NCI-H128 (cell line): ENCODE measurements at regions not wholly inside any gene's neighbourhood (a gene's known extent, or its start where the extent isn't known, plus 50 kb on each side); places are given as distances from the start of the nearest gene placed in this dataset.
"Not testable (repeated sequence)": the region's sequence is repeated elsewhere in the genome, so short reads cannot be mapped to it uniquely, and the experiment has no call there.

Source experiments
- DNase-seq: peaks from one replicate; lab custom pipeline; 2025; ENCODE audit not compliant: unreplicated experiment; lab: John Stamatoyannopoulos, UW

- no peak for DNase-seq
Measured at GRCh38 chr7:153404124-153404523, 644.6 kb downstream of the ACTR3B start.

DNA sequence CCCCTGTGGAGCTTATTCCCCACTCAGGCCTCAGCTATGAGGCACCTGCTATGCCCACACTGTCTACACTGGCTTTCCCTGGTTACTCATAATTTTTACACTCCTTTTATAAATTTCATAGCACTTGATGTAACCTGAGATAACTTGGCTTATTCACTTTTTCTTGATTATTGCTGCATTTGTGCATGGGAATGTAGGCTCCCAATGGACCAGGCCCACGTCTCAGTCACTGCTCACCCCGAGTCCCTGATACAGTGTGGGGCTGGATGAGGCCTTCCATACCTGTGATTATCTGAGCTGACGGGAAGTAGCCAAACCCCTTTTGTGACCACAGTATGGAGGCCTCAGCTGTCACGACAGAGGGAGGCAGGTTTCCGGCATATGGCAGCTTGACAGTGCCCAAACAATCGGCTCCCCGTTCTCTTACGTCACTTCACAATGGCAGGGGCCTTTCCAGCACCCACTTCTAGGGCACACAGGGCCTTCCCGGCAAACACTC, 645.3 kb downstream of the ACTR3B start:
- DNase-seq: no peak

GRCh38 chr7:153405704-153406485, 646.3 kb upstream of the DPP6 start:
- no peak for DNase-seq

DNA sequence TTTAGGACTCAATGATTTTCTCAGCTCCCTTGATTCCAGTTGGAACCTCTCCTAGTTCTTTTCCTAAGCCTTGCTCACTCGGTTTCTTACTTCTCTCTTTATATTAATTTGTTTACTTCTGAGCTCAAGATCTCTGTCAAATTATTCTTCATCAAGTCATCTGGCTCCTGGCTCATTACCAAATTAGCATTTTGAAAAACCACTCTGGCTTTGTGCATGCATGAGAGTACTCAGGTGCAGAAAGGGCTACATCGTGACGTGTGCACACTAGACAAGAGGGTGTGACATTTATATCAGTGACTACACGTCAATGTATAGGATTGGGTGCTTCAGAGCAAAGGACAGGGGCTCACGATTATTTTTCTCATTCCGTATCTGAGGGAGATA, 645.7 kb upstream of the DPP6 start:
- no peak for DNase-seq

DNA sequence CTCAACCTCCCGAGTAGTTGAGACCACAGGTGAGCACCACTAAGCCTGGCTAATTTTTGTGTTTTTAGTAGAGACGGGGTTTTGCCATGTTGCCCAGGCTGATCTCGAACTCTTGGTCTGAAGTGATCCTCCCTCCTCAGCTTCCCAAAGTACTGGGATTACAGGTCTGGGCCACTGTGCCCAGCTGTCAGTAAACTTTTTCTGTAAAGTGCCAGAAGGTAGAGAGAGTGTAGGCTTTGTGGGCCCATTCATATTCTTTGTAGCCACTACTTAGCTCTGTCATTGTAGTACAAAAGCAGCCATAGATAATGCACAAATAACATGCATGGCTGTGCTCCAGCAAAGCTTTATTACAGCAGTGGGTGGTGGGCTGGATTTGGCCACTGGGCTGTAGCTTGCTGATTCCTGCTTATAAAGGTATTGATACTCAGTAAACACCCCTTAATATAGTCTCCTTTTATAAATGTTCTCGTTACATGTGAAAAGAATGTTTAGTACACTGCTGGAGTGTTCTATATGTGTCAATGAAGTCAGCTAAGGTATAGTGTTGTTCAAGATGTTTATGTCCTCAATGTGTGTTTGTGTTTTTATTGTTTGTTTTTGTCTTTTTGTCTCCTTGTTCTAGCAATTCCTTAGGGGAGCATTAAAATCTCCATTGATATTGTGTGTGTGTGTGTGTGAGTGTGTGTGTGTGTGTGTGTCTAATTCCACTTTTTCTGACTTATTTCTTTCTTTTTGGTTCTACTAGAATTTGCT, 644.7 kb upstream of the DPP6 start:
- DNase-seq: no peak

DNA sequence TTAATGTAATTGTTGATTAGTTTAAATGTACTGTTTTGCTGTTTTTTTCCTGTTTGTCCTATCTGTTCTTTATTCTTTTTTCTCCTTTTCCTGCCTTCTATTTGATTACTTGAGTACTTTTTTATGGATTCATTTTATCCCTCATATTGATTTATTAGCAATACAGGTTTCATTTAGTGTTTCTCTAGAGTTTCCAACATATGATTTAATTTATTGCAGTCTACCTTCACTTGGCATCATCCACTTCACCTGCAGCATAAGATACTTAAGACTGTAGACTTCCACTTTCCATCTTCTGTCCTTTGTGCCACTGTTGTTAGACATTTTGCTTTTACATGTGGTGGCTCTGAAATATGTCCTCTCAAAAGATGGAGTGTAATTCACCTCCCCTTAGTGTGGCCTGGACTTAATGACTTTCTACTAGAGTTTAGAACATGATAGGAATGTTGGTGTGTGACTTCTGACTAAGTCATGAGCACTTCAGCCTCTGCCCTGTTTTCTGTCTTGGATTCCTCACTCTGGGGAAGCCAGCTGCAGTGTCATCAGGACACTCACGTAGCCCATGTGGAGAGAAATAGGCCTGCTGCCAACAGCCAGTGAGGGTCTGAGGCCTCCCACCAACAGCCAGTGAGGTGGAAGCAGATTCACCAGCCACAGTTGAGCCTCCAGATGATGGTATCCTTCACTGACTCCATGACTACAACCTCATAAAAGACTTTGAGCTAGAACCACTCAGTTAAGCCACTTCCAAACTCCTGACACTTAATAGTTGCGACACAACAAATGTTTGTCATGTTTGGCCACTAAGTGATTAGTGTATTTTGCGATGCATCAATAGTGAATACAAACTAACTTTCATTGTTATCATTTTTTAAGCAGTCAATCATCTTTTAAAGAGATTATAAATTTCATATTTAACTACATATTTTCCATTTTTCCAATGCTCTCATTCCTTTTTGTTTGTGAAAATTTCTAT, 643.5 kb upstream of the DPP6 start:
- DNase-seq: no peak

DNA sequence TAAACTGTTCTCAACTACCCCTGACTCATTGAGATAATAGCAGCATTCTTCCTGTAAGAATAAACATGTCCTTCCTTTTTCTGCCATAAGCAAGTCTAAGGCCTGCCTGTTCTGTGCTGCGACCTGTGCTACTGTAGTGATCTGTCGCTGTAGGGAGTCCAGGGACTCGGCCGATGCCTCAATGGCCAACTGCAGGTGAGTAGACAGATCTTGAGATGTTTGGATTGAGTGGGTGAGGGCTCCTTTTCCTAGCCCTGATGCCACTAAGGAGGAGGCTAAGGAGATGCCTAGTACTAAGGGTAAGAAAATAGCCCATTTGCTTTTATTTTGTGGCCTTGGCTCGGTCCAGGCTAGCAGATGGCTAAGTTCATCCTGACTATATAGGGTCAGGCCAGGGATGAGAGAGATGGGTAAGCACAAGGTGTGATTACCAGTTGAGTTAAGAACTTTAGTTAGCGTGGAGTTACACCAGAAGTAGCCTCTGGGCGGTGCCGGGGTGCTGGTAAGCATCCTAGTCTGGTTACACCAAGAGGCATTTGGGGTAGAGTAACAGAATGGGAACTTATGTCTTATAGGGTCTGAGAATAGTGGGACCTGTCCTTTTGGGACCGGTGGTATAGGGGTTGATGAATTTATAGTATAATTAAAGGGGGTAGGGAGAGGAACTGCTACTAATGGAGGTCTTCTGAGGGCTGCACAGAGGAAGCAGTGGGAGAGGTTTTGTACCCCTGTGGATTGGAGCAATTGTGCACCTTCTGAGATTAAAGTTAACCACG, 642.4 kb upstream of the DPP6 start:
- DNase-seq: not testable (repeated sequence)

DNA sequence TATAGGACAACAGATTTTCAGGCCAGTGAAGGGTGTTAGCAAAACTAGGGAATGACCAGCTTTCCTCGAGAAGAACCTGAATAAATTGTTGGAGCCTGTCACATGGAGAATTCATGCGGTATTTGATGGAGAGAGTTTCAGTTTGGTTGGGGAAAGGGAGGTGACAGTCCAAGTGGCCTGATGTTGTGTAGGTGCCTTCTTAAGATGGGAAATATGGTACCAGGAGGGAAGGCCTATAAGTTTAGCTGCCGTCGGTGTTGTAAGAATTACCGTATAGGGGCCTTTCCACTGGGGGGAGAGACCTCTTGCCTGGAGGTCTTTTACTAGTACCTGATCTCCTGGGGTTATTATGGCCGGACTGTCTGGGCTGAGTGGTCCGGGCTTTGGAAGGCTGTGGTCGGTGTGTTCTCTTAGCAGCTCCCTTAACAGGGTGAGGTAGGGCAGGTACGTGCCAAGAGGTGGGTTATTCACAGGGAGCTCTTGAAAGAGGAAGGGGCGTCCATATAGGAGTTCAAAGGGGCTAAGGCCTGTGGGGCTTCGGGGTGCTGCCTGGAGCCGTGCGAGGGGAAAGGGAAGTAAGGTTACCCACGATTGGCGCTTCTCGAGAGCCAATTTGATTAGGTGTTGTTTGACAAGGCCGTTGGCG, 641.1 kb upstream of the DPP6 start:
- not testable (repeated sequence) for DNase-seq

GRCh38 chr7:153412114-153412823, 639.9 kb upstream of the DPP6 start:
- not testable (repeated sequence) for DNase-seq

- not testable (repeated sequence) for DNase-seq
Measured at GRCh38 chr7:153412824-153413198, 639.4 kb upstream of the DPP6 start.

DNA sequence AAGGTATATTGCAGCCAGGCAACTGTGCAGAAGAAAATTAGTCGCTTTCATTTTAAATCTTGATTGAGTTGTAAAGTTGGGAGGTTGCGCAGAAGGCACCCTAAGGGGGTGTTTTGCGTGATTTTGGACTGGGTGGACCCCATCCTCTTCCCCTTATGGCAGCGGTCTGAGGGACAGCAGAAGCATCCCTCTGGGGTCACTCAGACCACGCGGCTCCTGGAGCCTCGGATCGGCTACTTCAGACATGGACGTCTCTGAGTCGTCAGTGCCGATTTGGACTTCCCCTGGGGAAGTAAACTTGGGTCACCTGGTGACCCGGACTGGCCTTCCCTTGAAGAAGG, 639.0 kb upstream of the DPP6 start:
- DNase-seq: no peak

DNA sequence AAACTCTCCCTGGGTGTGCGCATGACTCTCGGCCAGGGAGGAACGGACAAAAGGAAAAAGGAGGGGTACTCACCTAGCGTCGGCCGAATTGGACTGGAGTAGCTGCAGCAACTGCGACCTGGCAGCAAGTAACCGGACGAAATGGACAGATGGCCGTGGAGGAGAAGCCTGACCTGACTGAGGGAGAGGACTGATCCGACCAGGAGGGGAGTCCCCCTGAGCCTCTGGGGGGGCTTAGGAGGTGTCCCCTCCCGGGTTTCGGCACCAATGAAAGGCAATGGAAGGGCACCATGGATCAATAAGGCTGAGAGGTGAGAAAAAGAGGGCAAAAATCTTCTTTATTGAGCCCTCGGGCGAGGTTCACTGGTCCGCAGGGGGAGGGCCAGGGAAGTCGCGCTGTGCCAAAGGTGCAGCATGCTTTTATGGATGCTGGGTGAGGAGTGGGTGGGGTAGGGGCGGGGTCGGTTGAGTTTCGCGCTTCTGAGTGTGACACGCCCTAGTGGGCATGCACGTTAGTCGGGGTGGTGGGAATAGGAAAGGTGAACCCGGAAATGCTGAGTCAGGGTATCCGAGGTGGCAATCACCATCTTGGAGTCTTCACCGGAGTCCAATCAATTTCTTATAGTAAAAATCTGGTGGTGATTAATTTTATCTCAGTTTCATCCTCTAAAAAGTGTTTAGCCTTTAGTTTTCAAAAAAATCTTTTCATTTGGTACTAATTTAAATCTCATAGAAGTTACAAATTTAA, 638.5 kb upstream of the DPP6 start:
- DNase-seq: no peak

DNA sequence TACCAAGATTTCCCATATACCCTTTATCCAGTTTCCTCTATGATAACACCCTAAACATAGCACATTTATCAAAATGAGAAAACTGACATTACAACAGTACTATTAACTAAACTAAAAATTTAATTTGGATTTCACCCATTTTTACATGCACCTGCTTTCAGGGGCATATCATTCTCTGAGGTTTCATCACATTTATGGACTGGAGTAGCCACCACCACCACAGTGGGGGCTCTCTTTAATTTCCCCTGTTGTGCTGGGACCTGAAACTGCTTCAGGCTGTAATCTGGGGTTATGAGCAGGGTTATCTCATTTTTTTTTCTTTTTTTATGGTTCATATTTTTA, 637.9 kb upstream of the DPP6 start:
- no peak for DNase-seq

- no peak for DNase-seq
Measured at GRCh38 chr7:153415632-153416031, 636.6 kb upstream of the DPP6 start.

- no peak for DNase-seq
Measured at GRCh38 chr7:153422291-153423209, 629.6 kb upstream of the DPP6 start.

GRCh38 chr7:153423210-153423590, 629.0 kb upstream of the DPP6 start:
- DNase-seq: no peak

GRCh38 chr7:153430931-153431330, 621.3 kb upstream of the DPP6 start:
- DNase-seq: no peak

- DNase-seq: no peak
Measured at GRCh38 chr7:153432063-153432462, 620.1 kb upstream of the DPP6 start.
